Right renal pelvis (tissue), 4 donors: ENCODE measurements at regions not wholly inside any gene's neighbourhood (a gene's known extent, or its start where the extent isn't known, plus 50 kb on each side); places are given as distances from the start of the nearest gene placed in this dataset.
"Not testable (repeated sequence)": the region's sequence is repeated elsewhere in the genome, so short reads cannot be mapped to it uniquely, and the experiment has no call there.

Experiments used
- DNase-seq, 4 donors: peaks; one replicate each; pipeline ENCODE4 v3.0.0-alpha.2; 2013; ENCODE audit warnings: low read depth in 4 of 4, low spot score in 3 of 4, missing footprints in 1 of 4

DNA sequence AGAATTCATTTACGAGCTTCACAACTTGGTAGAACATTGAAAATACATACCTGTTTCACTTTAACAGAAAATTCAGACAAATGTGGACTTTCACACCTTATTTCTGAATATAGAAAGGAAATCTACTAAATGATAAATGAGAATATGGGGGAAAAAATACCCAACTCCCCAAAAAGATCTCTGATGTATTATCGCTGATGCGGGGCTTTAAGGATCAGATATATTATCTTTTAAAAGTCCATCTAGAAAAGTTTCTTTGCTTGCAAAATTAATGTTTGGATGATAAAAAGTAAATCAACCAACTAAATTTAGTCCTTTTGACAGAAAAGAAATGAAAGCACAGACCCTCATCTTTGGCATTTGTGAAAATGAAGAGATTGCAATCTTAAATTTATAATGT is 540.1 kb upstream of the CHAC2 start:
- no peak for DNase-seq

GRCh38 chr2:53220969-53221368 is 546.6 kb upstream of the CHAC2 start:
- no peak for DNase-seq

DNA sequence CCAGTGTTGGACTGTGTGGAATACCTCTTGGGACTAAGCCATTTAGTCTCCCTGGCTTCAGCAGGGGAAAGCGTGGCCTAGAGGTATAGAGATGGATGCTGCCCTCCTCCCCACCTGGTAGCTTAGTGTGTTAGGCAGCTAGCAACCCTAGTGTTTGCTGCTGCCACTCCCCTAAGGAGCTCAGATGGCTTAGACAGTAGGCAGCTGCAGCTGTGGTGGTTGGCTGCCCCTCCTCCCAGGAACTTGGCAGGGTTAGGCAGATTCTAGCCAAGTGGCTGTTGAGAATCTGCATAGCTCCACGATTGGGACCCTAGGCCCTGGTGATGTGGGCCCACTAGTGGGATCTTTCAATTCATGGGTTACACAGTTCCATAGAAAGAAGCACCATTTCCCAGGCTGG is 550.4 kb upstream of the CHAC2 start:
- no peak for DNase-seq

GRCh38 chr2:53216805-53217204 is 550.8 kb upstream of the CHAC2 start:
- DNase-seq: no peak

GRCh38 chr2:53212576-53212975 is 555.0 kb upstream of the CHAC2 start:
- no peak for DNase-seq

- DNase-seq: no peak
Observed at GRCh38 chr2:53211201-53211774, 556.3 kb upstream of the CHAC2 start.

DNA sequence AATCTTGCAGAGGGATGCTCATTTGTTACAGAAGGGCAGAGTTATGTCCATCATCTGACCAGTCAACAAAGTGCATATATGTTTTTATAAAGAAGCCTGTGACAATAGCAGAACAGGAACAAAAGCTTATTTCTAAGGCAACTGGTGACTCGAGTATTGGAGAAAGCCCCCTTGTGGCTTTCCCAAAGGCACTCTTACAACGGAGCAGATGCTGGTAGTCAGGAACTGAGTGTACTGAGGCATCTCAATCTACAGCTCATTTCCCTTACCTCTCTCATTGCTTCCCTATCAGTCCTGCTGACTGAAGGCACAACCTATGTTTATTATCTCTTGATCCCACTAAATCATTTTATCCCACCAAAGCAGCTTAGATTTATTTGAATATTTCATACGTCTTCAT is 557.1 kb upstream of the CHAC2 start:
- DNase-seq: no peak

GRCh38 chr2:53209679-53210458 is 557.7 kb upstream of the CHAC2 start:
- no peak for DNase-seq

GRCh38 chr2:53208815-53209214 is 558.8 kb upstream of the CHAC2 start:
- DNase-seq: no peak

DNA sequence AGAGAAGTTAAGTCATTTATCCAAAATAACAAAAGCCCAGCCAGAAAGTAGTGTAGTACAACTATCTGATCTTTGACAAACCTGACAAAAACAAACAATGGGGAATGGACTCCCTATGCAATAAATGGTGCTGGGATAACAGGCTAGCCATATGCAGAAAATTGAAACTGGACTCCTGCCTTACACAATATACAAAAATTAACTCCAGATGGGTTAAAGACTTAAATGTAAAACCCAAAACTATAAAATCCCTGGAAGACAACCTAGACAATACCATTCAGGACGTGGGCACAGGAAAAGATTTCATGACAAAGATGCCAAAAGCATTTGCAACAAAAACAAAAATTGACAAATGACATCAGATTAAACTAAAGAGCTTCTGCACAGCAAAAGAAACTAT is 561.4 kb upstream of the CHAC2 start:
- not testable (repeated sequence) for DNase-seq

- peak in 2 of 4 donors; percentile 16 to 36 for DNase-seq
Observed at GRCh38 chr2:53202063-53202462, 565.5 kb upstream of the CHAC2 start.

GRCh38 chr2:53200072-53200471 is 567.5 kb upstream of the CHAC2 start:
- no peak for DNase-seq

GRCh38 chr2:53188851-53189510 is 578.6 kb upstream of the CHAC2 start:
- DNase-seq: no peak

DNA sequence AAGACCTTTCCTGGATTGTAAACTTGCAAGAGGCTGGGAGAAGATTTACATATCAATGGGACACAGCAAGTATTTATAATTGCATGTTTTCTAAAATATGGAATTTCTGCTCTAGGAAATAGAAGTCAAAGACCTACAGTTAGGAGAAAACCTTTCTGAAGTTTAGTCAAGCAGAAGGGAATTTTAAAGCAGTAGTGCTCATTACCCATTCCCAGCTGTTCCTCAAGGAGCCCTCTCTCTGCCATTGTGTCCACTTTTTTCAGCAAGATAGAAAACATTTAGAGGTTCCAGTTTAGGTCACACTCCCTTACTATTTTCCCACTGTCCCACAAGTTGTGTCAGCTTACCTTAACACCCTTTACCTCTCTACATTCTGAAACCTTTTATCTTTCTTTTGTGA is 584.0 kb upstream of the CHAC2 start:
- DNase-seq: no peak

- DNase-seq: no peak
Observed at GRCh38 chr2:53182601-53183000, 585.0 kb upstream of the CHAC2 start.

GRCh38 chr2:53181759-53182158 is 585.8 kb upstream of the CHAC2 start:
- no peak for DNase-seq

DNA sequence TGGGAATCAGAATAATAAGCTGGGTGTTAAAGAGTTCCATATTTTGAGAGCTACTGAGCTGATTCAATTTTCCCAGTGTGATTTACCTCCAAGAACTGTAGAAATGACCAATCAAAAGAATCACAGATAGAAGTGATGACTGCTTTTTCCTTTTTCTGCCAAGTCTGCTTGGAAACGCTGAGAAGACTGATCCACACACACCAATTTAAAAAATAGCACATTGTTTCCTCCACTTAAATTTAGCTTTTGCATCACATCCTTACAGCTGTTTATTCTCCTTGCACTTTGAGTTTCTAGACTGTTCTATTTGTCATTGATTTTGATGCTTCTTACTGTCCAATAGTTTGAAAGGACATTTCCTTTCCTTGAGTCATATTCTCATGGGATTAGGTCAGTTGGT is 590.3 kb upstream of the CHAC2 start:
- DNase-seq: no peak

DNA sequence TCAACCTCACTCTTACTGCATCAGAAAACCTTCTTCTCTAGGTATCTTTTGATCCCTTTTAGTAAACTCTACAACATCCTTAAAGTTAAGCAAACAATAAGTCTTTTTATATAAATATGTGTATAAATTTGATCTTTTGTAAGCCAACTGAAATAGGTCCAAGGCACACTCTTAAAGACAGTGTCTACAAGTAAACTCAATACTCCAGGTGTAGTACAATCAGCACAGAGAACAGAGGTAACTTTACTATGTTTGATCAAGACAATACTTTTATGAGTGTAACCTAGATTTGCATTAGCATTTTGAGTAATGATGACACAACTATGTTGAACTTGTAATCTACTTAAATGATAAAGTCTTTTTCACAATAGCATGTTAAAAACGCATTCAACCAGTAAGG is 593.1 kb upstream of the CHAC2 start:
- DNase-seq: no peak

GRCh38 chr2:53173698-53174455 is 593.7 kb upstream of the CHAC2 start:
- no peak for DNase-seq

DNA sequence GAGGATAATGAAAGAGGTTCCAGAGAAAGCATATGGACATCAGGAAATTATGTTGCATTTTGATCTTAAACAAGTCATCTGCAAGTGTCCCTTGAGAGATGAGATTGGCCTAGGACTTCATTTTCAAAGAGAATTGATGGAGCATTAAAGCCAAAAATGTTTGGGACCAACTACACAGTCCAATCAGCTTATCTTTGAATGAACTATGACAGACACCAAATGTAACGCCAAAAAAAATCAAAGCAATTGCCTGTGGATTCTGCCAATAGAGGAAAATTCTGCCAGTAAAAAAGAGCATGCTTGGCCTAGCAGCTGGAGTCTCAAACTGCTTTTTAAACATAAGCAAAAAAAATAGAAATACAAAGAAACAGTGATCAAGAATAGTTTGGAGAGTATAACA is 594.5 kb upstream of the CHAC2 start:
- no peak for DNase-seq

- no peak for DNase-seq
Observed at GRCh38 chr2:53170466-53170865, 597.1 kb upstream of the CHAC2 start.
